Neural cell (in vitro differentiated cells): ENCODE measurements at regions not wholly inside any gene's neighbourhood (a gene's known extent, or its start where the extent isn't known, plus 50 kb on each side); places are given as distances from the start of the nearest gene placed in this dataset.

Source experiments
- H2AFZ ChIP-seq: fragments of 200-600, 300-800 bp; sonication (generic), shearing (Covaris generic); 2 replicates; pipeline ENCODE4 v1.6.0; 2014; ENCODE audit warnings: low read depth, mild to moderate bottlenecking, antibody characterized with exemption, low read length, moderate library complexity
- H3F3A ChIP-seq: fragments of 200-600 bp; shearing (Covaris generic); 2 replicates; pipeline ENCODE4 v1.6.1; 2016; ENCODE audit warnings: mild to moderate bottlenecking, moderate library complexity, mixed read lengths, antibody characterized with exemption, low read length; ENCODE audit not compliant: insufficient read depth, poor library complexity, severe bottlenecking
- H3K27ac ChIP-seq: fragments of 200-600, 300-800 bp; sonication (generic), shearing (Covaris generic); 2 replicates; pipeline ENCODE4 v1.5.1; 2014; ENCODE audit warnings: mild to moderate bottlenecking, low read length, moderate library complexity
- H3K27me3 ChIP-seq: fragments of 300-800, 200-600 bp; sonication (generic), shearing (Covaris generic); 2 replicates; pipeline ENCODE4 v1.6.0; 2014; ENCODE audit warnings: mild to moderate bottlenecking, low read depth, low read length, moderate library complexity; ENCODE audit not compliant: insufficient read depth
- H3K36me3 ChIP-seq: fragments of 300-800, 200-600 bp; sonication (generic), shearing (Covaris generic); 2 replicates; pipeline ENCODE4 v1.5.1; 2014; ENCODE audit warnings: mild to moderate bottlenecking, antibody characterized with exemption, low read length, moderate library complexity; ENCODE audit not compliant: insufficient read depth
- H3K4me2 ChIP-seq: fragments of 300-800, 200-600 bp; sonication (generic), shearing (Covaris generic); 2 replicates; pipeline ENCODE4 v1.6.0; 2014; ENCODE audit warnings: mild to moderate bottlenecking, low read length
- H3K4me3 ChIP-seq: fragments of 300-800, 200-600 bp; sonication (generic), shearing (Covaris generic); 2 replicates; pipeline ENCODE4 v1.5.1; 2014; ENCODE audit warnings: mild to moderate bottlenecking, low read length, moderate library complexity
- H3K79me2 ChIP-seq: fragments of 200-600 bp; shearing (Covaris generic); replicated peaks from 2 replicates; pipeline ENCODE4 v1.6.0; 2014; ENCODE audit warnings: mild to moderate bottlenecking, low read length, moderate library complexity; ENCODE audit not compliant: insufficient read depth
- H3K9ac ChIP-seq: fragments of 300-800, 200-600 bp; sonication (generic), shearing (Covaris generic); 2 replicates; pipeline ENCODE4 v1.6.1; 2016; ENCODE audit warnings: mild to moderate bottlenecking, low read length, mixed read lengths
- H3K9me2 ChIP-seq: fragments of 200-600 bp; shearing (Covaris generic); 2 replicates; pipeline ENCODE4 v1.6.1; 2016; ENCODE audit warnings: mild to moderate bottlenecking, low read length, mixed read lengths; ENCODE audit not compliant: insufficient read depth
- H3K9me3 ChIP-seq: fragments of 200-600, 300-800 bp; sonication (generic), shearing (Covaris generic); 2 replicates; pipeline ENCODE4 v1.6.1; 2016; ENCODE audit warnings: mild to moderate bottlenecking, mixed run types, low read length, moderate library complexity, mixed read lengths
- H4K20me1 ChIP-seq: fragments of 200-600 bp; shearing (Covaris generic); 2 replicates; pipeline ENCODE4 v1.6.1; 2016; ENCODE audit warnings: mild to moderate bottlenecking, mixed run types; ENCODE audit not compliant: insufficient read depth
- EP300 ChIP-seq: fragments of 450-650 bp; conservative IDR thresholded peaks from 2 replicates; pipeline ENCODE4 v1.6.1; 2014; ENCODE audit warnings: antibody characterized with exemption, mild to moderate bottlenecking, moderate library complexity; ENCODE audit not compliant: poor library complexity, severe bottlenecking
- EZH2 ChIP-seq: fragments of 200-600, 300-800 bp; shearing (Covaris generic), sonication (generic); IDR thresholded peaks from 2 replicates; pipeline ENCODE4 v1.6.1; 2014; ENCODE audit warnings: antibody characterized with exemption, low read length, borderline replicate concordance, mild to moderate bottlenecking; ENCODE audit not compliant: insufficient read depth, poor library complexity, severe bottlenecking
- MXI1 ChIP-seq: fragments of 450-650 bp; conservative IDR thresholded peaks from 2 replicates; pipeline ENCODE4 v1.6.1; 2014; ENCODE audit warnings: antibody characterized with exemption, mild to moderate bottlenecking; ENCODE audit not compliant: poor library complexity, severe bottlenecking
- POLR2AphosphoS5 ChIP-seq: IDR thresholded peaks from 2 replicates; pipeline ENCODE4 v1.6.1; 2012
- RAD21 ChIP-seq: fragments of 450-650 bp; conservative IDR thresholded peaks from 2 replicates; pipeline ENCODE4 v1.6.1; 2014; ENCODE audit warnings: antibody characterized with exemption, mild to moderate bottlenecking, moderate library complexity
- REST ChIP-seq: IDR thresholded peaks from 2 replicates; pipeline ENCODE4 v1.6.1; 2012; ENCODE audit warnings: borderline replicate concordance
- SMC3 ChIP-seq: fragments of 450-650 bp; conservative IDR thresholded peaks from 2 replicates; pipeline ENCODE4 v1.6.1; 2014; ENCODE audit warnings: antibody characterized with exemption, mild to moderate bottlenecking, moderate library complexity; ENCODE audit not compliant: poor library complexity
- TAF1 ChIP-seq: IDR thresholded peaks from 2 replicates; pipeline ENCODE4 v1.6.1; 2012; ENCODE audit warnings: low read depth
- TF ChIP-seq, protein P1 (sequence below): fragments of 450-650 bp; IDR thresholded peaks from 2 replicates; pipeline ENCODE4 v1.5.1; 2014; ENCODE audit warnings: antibody characterized with exemption, mild to moderate bottlenecking, moderate library complexity; ENCODE audit not compliant: poor library complexity, severe bottlenecking

- Histone ChIP-seq H3K9me2 (no peaks in the 10 kb centered on the region), H3K36me3 (no peaks in the 10 kb centered on the region), H3K9ac (no peak overlapping the region), H3F3A (no peaks in the 10 kb centered on the region), H3K79me2 (no peaks in the 10 kb centered on the region), H3K4me3 (no peak overlapping the region), H3K4me2 (no peak overlapping the region), H3K27ac (no peak overlapping the region), H2AFZ (no peak overlapping the region), H3K9me3 (no peaks in the 10 kb centered on the region), H4K20me1 (no peaks in the 10 kb centered on the region), H3K27me3 (no peaks in the 10 kb centered on the region)
- no peak for TF ChIP-seq EP300
- TF ChIP-seq RAD21: no peak
- TF ChIP-seq TAF1: no peak
- TF ChIP-seq, protein P1, sequence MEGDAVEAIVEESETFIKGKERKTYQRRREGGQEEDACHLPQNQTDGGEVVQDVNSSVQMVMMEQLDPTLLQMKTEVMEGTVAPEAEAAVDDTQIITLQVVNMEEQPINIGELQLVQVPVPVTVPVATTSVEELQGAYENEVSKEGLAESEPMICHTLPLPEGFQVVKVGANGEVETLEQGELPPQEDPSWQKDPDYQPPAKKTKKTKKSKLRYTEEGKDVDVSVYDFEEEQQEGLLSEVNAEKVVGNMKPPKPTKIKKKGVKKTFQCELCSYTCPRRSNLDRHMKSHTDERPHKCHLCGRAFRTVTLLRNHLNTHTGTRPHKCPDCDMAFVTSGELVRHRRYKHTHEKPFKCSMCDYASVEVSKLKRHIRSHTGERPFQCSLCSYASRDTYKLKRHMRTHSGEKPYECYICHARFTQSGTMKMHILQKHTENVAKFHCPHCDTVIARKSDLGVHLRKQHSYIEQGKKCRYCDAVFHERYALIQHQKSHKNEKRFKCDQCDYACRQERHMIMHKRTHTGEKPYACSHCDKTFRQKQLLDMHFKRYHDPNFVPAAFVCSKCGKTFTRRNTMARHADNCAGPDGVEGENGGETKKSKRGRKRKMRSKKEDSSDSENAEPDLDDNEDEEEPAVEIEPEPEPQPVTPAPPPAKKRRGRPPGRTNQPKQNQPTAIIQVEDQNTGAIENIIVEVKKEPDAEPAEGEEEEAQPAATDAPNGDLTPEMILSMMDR: no peak
- TF ChIP-seq MXI1: no peak
- no peak for TF ChIP-seq POLR2AphosphoS5
- no peak for TF ChIP-seq EZH2
- TF ChIP-seq REST: no peak
- TF ChIP-seq SMC3: no peak
Observed at GRCh38 chr4:43357252-43357974, 464.9 kb downstream of the GRXCR1 start.

GRCh38 chr4:43360296-43360695, 467.8 kb downstream of the GRXCR1 start:
- no peak for TF ChIP-seq RAD21
- no peaks in the 10 kb centered on the region for H3K9me2 ChIP-seq
- H2AFZ ChIP-seq: no peak overlapping the region
- H3K36me3 ChIP-seq: no peaks in the 10 kb centered on the region
- H3K27me3 ChIP-seq: no peaks in the 10 kb centered on the region
- no peaks in the 10 kb centered on the region for H3K9me3 ChIP-seq
- H3K9ac ChIP-seq: no peak overlapping the region
- no peak overlapping the region for H3K4me3 ChIP-seq
- no peak overlapping the region for H3K27ac ChIP-seq
- H3K79me2 ChIP-seq: no peaks in the 10 kb centered on the region
- no peaks in the 10 kb centered on the region for H4K20me1 ChIP-seq
- H3F3A ChIP-seq: no peaks in the 10 kb centered on the region
- no peak overlapping the region for H3K4me2 ChIP-seq
